GM23338 (cell line): ENCODE measurements at regions not wholly inside any gene's neighbourhood (a gene's known extent, or its start where the extent isn't known, plus 50 kb on each side); places are given as distances from the start of the nearest gene placed in this dataset.

Experiments used
- ATAC-seq: fragments of 200-7000 bp; cut with Tn5 transposase; 3 replicates; pipeline ENCODE4 v1.9.1; 2020
- DNase-seq: peaks from one replicate; pipeline ENCODE4 v3.0.0-alpha.2; 2015; ENCODE audit warnings: low spot score
- H2AFZ ChIP-seq: fragments of 200-600 bp; sonication (generic); 2 replicates; pipeline ENCODE4 v1.8.0; 2016; ENCODE audit warnings: antibody characterized with exemption, mild to moderate bottlenecking, moderate library complexity
- H3F3A ChIP-seq: fragments of 200-600 bp; sonication (generic); replicated peaks from 2 replicates; pipeline ENCODE4 v1.8.0; 2017; ENCODE audit warnings: antibody characterized with exemption, mixed run types, low read depth
- H3K27ac ChIP-seq: fragments of 200-600 bp; sonication (generic); 2 replicates; pipeline ENCODE4 v1.6.1; 2016; ENCODE audit warnings: low read depth
- H3K27me3 ChIP-seq: fragments of 200-600 bp; sonication (generic); 2 replicates; pipeline ENCODE4 v1.8.0; 2016; ENCODE audit warnings: mild to moderate bottlenecking, mixed run types, moderate library complexity; ENCODE audit not compliant: insufficient read depth
- H3K36me3 ChIP-seq: fragments of 200-600 bp; sonication (generic); 2 replicates; pipeline ENCODE4 v1.8.0; 2016; ENCODE audit warnings: mild to moderate bottlenecking; ENCODE audit not compliant: insufficient read depth
- H3K4me1 ChIP-seq: fragments of 200-600 bp; sonication (generic); 2 replicates; pipeline ENCODE4 v1.8.0; 2016; ENCODE audit warnings: mild to moderate bottlenecking, moderate library complexity; ENCODE audit not compliant: insufficient read depth
- H3K4me2 ChIP-seq: fragments of 200-600 bp; sonication (generic); 2 replicates; pipeline ENCODE4 v1.7.1; 2017; ENCODE audit warnings: mixed run types
- H3K4me3 ChIP-seq: fragments of 200-600 bp; sonication (generic); 2 replicates; pipeline ENCODE4 v1.6.1; 2016; ENCODE audit warnings: mixed run types
- H3K79me2 ChIP-seq: fragments of 200-600 bp; sonication (generic); replicated peaks from 2 replicates; pipeline ENCODE4 v1.8.0; 2017; ENCODE audit warnings: mild to moderate bottlenecking; ENCODE audit not compliant: insufficient read depth
- H3K9me2 ChIP-seq: fragments of 200-600 bp; sonication (generic); 2 replicates; pipeline ENCODE4 v1.8.0; 2017; ENCODE audit not compliant: insufficient read depth
- H4K20me1 ChIP-seq: fragments of 200-600 bp; sonication (generic); replicated peaks from 2 replicates; pipeline ENCODE4 v1.8.0; 2017; ENCODE audit warnings: mild to moderate bottlenecking; ENCODE audit not compliant: insufficient read depth
- H3K27ac Mint-ChIP-seq: 2 replicates; pipeline ENCODE4 v1.8.0; 2020; ENCODE audit warnings: inconsistent platforms, mild to moderate bottlenecking, moderate library complexity, mixed read lengths
- H3K27me3 Mint-ChIP-seq: 3 replicates; pipeline ENCODE4 v1.8.0; 2022; ENCODE audit warnings: low read depth, mild to moderate bottlenecking, moderate library complexity, mixed read lengths, inconsistent platforms; ENCODE audit not compliant: insufficient read depth, poor library complexity
- H3K36me3 Mint-ChIP-seq: 3 replicates; pipeline ENCODE4 v1.8.0; 2021; ENCODE audit warnings: low read depth, mild to moderate bottlenecking, inconsistent platforms, moderate library complexity, mixed read lengths
- H3K4me1 Mint-ChIP-seq: 3 replicates; pipeline ENCODE4 v1.8.0; 2020; ENCODE audit warnings: mild to moderate bottlenecking, inconsistent platforms, mixed read lengths
- H3K4me3 Mint-ChIP-seq: 3 replicates; pipeline ENCODE4 v1.8.0; 2021; ENCODE audit warnings: moderate library complexity, mild to moderate bottlenecking, inconsistent platforms, mixed read lengths
- H3K9me3 Mint-ChIP-seq: 3 replicates; pipeline ENCODE4 v1.8.0; 2020; ENCODE audit warnings: moderate library complexity, mild to moderate bottlenecking, inconsistent platforms, mixed read lengths
- CREB1 ChIP-seq: fragments of 250-450 bp; sonication (Bioruptor Pico); IDR thresholded peaks from 2 replicates; pipeline ENCODE4 v1.5.0; 2020; ENCODE audit warnings: low read depth, mild to moderate bottlenecking, moderate library complexity
- CTCF ChIP-seq, 2 experiments: fragments of 200-600 bp in 1 of 2; sonication (generic) in 1 of 2; conservative IDR thresholded peaks; 2 replicates each; pipeline versions ENCODE4 v1.5.1 to v1.6.1; 2016 to 2017; ENCODE audit warnings: antibody characterized with exemption in 2 of 2, low read depth in 2 of 2, mild to moderate bottlenecking in 2 of 2, moderate library complexity in 1 of 2
- EZH2 ChIP-seq: fragments of 200-600 bp; sonication (generic); IDR thresholded peaks from one replicate; pipeline ENCODE4 v1.8.0; 2017; ENCODE audit warnings: antibody characterized with exemption, mild to moderate bottlenecking, low read depth; ENCODE audit not compliant: unreplicated experiment
- EZH2phosphoT487 ChIP-seq: fragments of 200-600 bp; sonication (generic); IDR thresholded peaks from one replicate; pipeline ENCODE4 v1.8.1; 2018; ENCODE audit warnings: antibody characterized with exemption; ENCODE audit not compliant: unreplicated experiment
- JUNB ChIP-seq: IDR thresholded peaks from one replicate; pipeline ENCODE4 v1.6.1; 2016; ENCODE audit warnings: antibody characterized with exemption; ENCODE audit not compliant: unreplicated experiment
- NANOG ChIP-seq: IDR thresholded peaks from 2 replicates; pipeline ENCODE4 v1.6.1; 2016; ENCODE audit warnings: antibody characterized with exemption, borderline replicate concordance
- POLR2AphosphoS5 ChIP-seq: IDR thresholded peaks from 2 replicates; pipeline ENCODE4 v1.6.1; 2016; ENCODE audit warnings: antibody characterized with exemption, low read depth
- REST ChIP-seq: IDR thresholded peaks from one replicate; pipeline ENCODE4 v1.6.1; 2018; ENCODE audit warnings: antibody characterized with exemption; ENCODE audit not compliant: unreplicated experiment
- STAT1 ChIP-seq: IDR thresholded peaks from one replicate; pipeline ENCODE4 v1.6.1; 2016; ENCODE audit warnings: antibody characterized with exemption; ENCODE audit not compliant: unreplicated experiment
- ZNF114 ChIP-seq: fragments of 250-450 bp; sonication (Bioruptor Pico); IDR thresholded peaks from 2 replicates; pipeline ENCODE4 v1.5.0; 2020; ENCODE audit warnings: mild to moderate bottlenecking, moderate library complexity
- ZNF331 ChIP-seq: fragments of 250-450 bp; sonication (Bioruptor Pico); IDR thresholded peaks from 2 replicates; pipeline ENCODE4 v1.5.0; 2020; ENCODE audit warnings: low read depth, mild to moderate bottlenecking, moderate library complexity
- TF ChIP-seq, protein P1 (sequence below): IDR thresholded peaks from 2 replicates; pipeline ENCODE4 v1.6.1; 2016; ENCODE audit warnings: antibody characterized with exemption
- TF ChIP-seq, protein P2 (sequence below): fragments of 250-450 bp; sonication (Bioruptor Pico); IDR thresholded peaks from 2 replicates; pipeline ENCODE4 v1.5.0; 2020; ENCODE audit warnings: mild to moderate bottlenecking, moderate library complexity

- Histone ChIP-seq H3K4me3 (no peak overlapping the region), H3K27ac (no peak overlapping the region), H3F3A (no peaks in the 10 kb centered on the region), H3K4me1 (no peaks in the 10 kb centered on the region), H4K20me1 (no peaks in the 10 kb centered on the region), H3K36me3 (no peaks in the 10 kb centered on the region), H3K9me2 (no peaks in the 10 kb centered on the region; the same call in 1 of the 2 replicates), H2AFZ (no peak overlapping the region), H3K4me2 (no peak overlapping the region), H3K79me2 (no peaks in the 10 kb centered on the region), H3K27me3 (no peaks in the 10 kb centered on the region)
- H3K9me3 Mint-ChIP-seq: 0 out of 3 replicates have a peak, but pooled peaks cover 4% of the 10 kb centered on the region
- H3K36me3 Mint-ChIP-seq: peaks cover 3% of the 10 kb centered on the region; the same call in 2 of the 3 replicates
- DNase-seq (no peak), ATAC-seq (no peak)
- TF ChIP-seq EZH2phosphoT487 (no peak), EZH2 (no peak), ZNF114 (CRISPR knock-in tag) (no peak), JUNB (no peak), ZNF331 (CRISPR knock-in tag) (no peak), NANOG (no peak), CREB1 (CRISPR knock-in tag) (no peak), CTCF (conservative IDR thresholded peaks at IDR 0.05; ENCODE audit: low read depth in 2 of 2) (no peak), STAT1 (no peak), POLR2AphosphoS5 (no peak), REST (no peak)
- TF ChIP-seq, protein P1, sequence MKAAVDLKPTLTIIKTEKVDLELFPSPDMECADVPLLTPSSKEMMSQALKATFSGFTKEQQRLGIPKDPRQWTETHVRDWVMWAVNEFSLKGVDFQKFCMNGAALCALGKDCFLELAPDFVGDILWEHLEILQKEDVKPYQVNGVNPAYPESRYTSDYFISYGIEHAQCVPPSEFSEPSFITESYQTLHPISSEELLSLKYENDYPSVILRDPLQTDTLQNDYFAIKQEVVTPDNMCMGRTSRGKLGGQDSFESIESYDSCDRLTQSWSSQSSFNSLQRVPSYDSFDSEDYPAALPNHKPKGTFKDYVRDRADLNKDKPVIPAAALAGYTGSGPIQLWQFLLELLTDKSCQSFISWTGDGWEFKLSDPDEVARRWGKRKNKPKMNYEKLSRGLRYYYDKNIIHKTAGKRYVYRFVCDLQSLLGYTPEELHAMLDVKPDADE: no peak
- TF ChIP-seq, protein P2, sequence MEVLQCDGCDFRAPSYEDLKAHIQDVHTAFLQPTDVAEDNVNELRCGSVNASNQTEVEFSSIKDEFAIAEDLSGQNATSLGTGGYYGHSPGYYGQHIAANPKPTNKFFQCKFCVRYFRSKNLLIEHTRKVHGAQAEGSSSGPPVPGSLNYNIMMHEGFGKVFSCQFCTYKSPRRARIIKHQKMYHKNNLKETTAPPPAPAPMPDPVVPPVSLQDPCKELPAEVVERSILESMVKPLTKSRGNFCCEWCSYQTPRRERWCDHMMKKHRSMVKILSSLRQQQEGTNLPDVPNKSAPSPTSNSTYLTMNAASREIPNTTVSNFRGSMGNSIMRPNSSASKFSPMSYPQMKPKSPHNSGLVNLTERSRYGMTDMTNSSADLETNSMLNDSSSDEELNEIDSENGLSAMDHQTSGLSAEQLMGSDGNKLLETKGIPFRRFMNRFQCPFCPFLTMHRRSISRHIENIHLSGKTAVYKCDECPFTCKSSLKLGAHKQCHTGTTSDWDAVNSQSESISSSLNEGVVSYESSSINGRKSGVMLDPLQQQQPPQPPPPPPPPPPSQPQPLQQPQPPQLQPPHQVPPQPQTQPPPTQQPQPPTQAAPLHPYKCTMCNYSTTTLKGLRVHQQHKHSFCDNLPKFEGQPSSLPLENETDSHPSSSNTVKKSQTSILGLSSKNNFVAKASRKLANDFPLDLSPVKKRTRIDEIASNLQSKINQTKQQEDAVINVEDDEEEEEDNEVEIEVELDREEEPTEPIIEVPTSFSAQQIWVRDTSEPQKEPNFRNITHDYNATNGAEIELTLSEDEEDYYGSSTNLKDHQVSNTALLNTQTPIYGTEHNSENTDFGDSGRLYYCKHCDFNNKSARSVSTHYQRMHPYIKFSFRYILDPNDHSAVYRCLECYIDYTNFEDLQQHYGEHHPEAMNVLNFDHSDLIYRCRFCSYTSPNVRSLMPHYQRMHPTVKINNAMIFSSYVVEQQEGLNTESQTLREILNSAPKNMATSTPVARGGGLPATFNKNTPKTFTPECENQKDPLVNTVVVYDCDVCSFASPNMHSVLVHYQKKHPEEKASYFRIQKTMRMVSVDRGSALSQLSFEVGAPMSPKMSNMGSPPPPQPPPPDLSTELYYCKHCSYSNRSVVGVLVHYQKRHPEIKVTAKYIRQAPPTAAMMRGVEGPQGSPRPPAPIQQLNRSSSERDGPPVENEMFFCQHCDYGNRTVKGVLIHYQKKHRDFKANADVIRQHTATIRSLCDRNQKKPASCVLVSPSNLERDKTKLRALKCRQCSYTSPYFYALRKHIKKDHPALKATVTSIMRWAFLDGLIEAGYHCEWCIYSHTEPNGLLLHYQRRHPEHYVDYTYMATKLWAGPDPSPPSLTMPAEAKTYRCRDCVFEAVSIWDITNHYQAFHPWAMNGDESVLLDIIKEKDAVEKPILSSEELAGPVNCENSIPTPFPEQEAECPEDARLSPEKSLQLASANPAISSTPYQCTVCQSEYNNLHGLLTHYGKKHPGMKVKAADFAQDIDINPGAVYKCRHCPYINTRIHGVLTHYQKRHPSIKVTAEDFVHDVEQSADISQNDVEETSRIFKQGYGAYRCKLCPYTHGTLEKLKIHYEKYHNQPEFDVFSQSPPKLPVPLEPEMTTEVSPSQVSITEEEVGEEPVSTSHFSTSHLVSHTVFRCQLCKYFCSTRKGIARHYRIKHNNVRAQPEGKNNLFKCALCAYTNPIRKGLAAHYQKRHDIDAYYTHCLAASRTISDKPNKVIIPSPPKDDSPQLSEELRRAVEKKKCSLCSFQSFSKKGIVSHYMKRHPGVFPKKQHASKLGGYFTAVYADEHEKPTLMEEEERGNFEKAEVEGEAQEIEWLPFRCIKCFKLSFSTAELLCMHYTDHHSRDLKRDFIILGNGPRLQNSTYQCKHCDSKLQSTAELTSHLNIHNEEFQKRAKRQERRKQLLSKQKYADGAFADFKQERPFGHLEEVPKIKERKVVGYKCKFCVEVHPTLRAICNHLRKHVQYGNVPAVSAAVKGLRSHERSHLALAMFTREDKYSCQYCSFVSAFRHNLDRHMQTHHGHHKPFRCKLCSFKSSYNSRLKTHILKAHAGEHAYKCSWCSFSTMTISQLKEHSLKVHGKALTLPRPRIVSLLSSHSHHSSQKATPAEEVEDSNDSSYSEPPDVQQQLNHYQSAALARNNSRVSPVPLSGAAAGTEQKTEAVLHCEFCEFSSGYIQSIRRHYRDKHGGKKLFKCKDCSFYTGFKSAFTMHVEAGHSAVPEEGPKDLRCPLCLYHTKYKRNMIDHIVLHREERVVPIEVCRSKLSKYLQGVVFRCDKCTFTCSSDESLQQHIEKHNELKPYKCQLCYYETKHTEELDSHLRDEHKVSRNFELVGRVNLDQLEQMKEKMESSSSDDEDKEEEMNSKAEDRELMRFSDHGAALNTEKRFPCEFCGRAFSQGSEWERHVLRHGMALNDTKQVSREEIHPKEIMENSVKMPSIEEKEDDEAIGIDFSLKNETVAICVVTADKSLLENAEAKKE: no peak
- no peak overlapping the region; the same call in 1 of the 2 replicates for H3K27ac Mint-ChIP-seq
- peaks cover 5% of the 10 kb centered on the region; the same call in 2 of the 3 replicates for H3K4me1 Mint-ChIP-seq
- H3K27me3 Mint-ChIP-seq: no peaks in the 10 kb centered on the region
- H3K4me3 Mint-ChIP-seq: no peak overlapping the region
Measured at GRCh38 chr4:33161202-33161601, 2441.0 kb downstream of the PCDH7 start.
